WERI-Rb-1 (cell line): ENCODE measurements at regions not wholly inside any gene's neighbourhood (a gene's known extent, or its start where the extent isn't known, plus 50 kb on each side); places are given as distances from the start of the nearest gene placed in this dataset.

ENCODE experiments used
- DNase-seq: peaks from one replicate; pipeline ENCODE4 v3.0.0-alpha.2; 2020
- H3K27ac ChIP-seq: fragments of 250-450 bp; sonication (Bioruptor Pico); 2 replicates; pipeline ENCODE4 v1.5.1; 2020; ENCODE audit warnings: mild to moderate bottlenecking, moderate library complexity
- H3K27me3 ChIP-seq: fragments of 250-450 bp; sonication (Bioruptor Pico); 2 replicates; pipeline ENCODE4 v1.5.1; 2021; ENCODE audit warnings: mild to moderate bottlenecking, low read depth, moderate library complexity; ENCODE audit not compliant: insufficient read depth, severe bottlenecking
- H3K36me3 ChIP-seq: fragments of 250-450 bp; sonication (Bioruptor Pico); 2 replicates; pipeline ENCODE4 v1.5.1; 2020; ENCODE audit warnings: mild to moderate bottlenecking, moderate library complexity
- H3K4me3 ChIP-seq: 2 replicates; pipeline ENCODE4 v1.5.1; 2011; ENCODE audit warnings: low read depth, mild to moderate bottlenecking, control low read depth, low read length
- H3K9me3 ChIP-seq: fragments of 250-450 bp; sonication (Bioruptor Pico); 2 replicates; pipeline ENCODE4 v1.5.1; 2021; ENCODE audit warnings: mild to moderate bottlenecking, moderate library complexity; ENCODE audit not compliant: severe bottlenecking
- CTCF ChIP-seq: IDR thresholded peaks from 2 replicates; pipeline ENCODE4 v1.5.1; 2011; ENCODE audit warnings: low read depth, mild to moderate bottlenecking, control low read depth, inconsistent platforms, low read length

DNA sequence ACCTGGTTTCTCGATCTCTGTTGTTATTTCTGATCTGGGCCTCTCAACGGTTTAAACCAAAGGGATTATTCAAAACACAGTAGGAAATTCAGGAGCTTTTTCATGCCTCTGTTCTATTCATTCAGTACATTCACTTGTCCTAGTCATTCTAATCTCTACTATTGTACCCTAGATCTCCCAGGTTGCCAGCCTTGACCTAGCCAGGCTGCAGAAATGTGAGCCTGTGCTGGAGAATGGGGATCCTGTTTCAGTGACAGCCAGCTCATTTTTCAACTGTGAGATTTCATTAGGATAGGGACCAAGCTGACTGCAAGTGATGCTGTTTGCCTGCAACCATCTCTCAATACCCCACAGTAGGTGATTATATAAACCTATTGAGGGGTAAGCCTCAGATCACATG lies 186.2 kb downstream of the CMPK2 start:
- no peaks in the 10 kb centered on the region for H3K27me3 ChIP-seq
- no peak for DNase-seq
- no peak overlapping the region for H3K4me3 ChIP-seq
- H3K27ac ChIP-seq, result no peak overlapping the region; the same call in 1 of the 2 replicates
- TF ChIP-seq CTCF, result no peak
- H3K9me3 ChIP-seq, result no peaks in the 10 kb centered on the region
- H3K36me3 ChIP-seq, result no peaks in the 10 kb centered on the region

- no peak overlapping the region for H3K4me3 ChIP-seq
- H3K27ac ChIP-seq, result no peak overlapping the region
- no peak for DNase-seq
- H3K36me3 ChIP-seq, result no peaks in the 10 kb centered on the region
- no peak for TF ChIP-seq CTCF
- H3K27me3 ChIP-seq, result no peaks in the 10 kb centered on the region
- no peaks in the 10 kb centered on the region for H3K9me3 ChIP-seq
Measured at GRCh38 chr2:6683516-6683915, 182.2 kb downstream of the CMPK2 start.

DNA sequence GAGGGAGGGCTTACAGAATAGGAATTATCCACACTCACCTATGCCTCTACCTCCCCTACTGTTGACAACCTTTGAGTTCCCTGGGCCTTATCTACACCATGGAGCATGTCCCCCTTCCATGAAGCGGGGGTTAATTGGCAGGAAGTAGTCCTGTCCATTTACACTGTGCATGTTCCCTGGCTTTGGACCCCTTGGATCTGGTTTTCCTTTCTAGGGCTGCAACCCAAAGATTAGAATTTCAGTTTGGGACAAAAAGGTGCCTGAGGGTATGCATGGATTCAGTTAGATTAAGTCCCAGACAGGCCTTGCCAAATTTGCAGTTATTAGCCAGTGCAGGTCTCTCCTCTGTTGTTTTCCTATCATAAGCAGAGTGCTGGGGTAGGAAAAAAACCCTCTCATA lies 180.3 kb downstream of the CMPK2 start:
- Histone ChIP-seq H3K9me3 (no peaks in the 10 kb centered on the region), H3K27ac (no peak overlapping the region)

DNA sequence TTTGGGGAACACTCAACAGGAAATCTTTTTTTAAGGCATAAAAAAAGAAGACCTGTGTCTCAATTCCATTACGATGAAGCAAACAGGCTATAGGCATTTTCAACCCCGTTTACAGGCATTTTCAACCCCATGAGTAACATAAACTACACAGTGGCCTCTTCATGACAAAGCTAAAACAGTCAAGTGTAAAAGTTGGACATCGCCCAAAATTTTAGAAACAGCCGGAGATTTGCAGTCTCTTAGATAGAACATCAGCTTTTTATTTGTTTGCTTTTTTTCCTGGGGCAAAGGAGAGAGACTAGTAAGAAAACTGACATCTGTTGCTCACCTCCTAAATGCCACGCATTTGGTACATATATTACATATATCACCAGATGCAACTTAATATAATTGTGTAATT lies 173.7 kb downstream of the CMPK2 start:
- no peak for TF ChIP-seq CTCF
- Histone ChIP-seq H3K4me3 (no peak overlapping the region), H3K27ac (no peak overlapping the region), H3K9me3 (no peaks in the 10 kb centered on the region), H3K36me3 (no peaks in the 10 kb centered on the region), H3K27me3 (no peaks in the 10 kb centered on the region)
- DNase-seq, result no peak

More for the DNA sequence above, 180.3 kb downstream of the CMPK2 start:
- no peak for DNase-seq
- no peak for TF ChIP-seq CTCF
- Histone ChIP-seq H3K36me3 (no peaks in the 10 kb centered on the region), H3K27me3 (no peaks in the 10 kb centered on the region), H3K4me3 (no peak overlapping the region)

DNA sequence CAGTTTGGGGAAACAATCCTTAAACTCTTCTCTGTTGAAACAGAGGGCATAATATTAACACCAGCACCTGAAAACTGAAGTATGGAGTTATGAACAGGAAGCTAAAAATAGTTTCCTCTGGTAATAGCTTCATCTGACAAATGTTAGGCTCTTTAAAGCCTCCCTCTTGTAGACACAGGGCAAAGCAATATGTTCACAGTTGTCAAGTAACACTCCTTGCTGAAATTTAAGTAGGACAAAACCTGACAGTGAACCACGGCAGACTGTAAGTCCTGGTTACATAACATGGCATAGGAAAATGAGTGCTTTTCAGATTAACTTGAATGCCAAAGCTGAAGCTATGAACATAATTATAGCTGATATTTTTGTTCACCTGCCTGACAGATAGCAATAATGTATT lies 172.9 kb downstream of the CMPK2 start:
- no peaks in the 10 kb centered on the region for H3K27me3 ChIP-seq
- no peak for TF ChIP-seq CTCF
- no peak overlapping the region for H3K4me3 ChIP-seq
- DNase-seq, result no peak
- H3K36me3 ChIP-seq, result no peaks in the 10 kb centered on the region
- no peaks in the 10 kb centered on the region for H3K9me3 ChIP-seq
- no peak overlapping the region for H3K27ac ChIP-seq

DNA sequence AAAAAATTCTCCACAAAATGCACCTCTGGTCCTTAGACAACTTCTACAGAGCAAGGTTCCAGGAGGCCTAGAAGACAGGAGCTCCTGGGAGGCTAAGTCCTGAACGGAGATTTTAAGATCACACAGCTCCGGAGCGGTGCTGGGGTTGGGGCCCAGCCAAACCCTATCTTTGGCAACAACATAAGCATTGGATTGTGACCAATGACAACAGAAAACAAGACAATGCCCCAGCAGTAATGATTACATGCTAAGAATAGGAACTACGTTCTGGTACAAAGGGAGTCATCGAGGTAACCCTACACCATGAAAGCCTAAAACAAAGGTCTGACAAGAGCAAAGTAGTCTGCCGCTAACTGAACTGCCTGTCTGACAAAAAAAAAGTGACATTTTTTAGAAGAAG lies 171.2 kb downstream of the CMPK2 start:
- no peak for TF ChIP-seq CTCF
- H3K9me3 ChIP-seq, result no peaks in the 10 kb centered on the region
- H3K27me3 ChIP-seq, result no peaks in the 10 kb centered on the region
- H3K27ac ChIP-seq, result no peak overlapping the region
- H3K36me3 ChIP-seq, result no peaks in the 10 kb centered on the region
- no peak for DNase-seq
- no peak overlapping the region for H3K4me3 ChIP-seq
